HFFc6 (cell line): ENCODE measurements at regions not wholly inside any gene's neighbourhood (a gene's known extent, or its start where the extent isn't known, plus 50 kb on each side); places are given as distances from the start of the nearest gene placed in this dataset.

Experiments used
- DNase-seq: peaks from one replicate; pipeline ENCODE4 v3.0.0-alpha.2; 2018
- H3K27ac Mint-ChIP-seq: 2 replicates; pipeline ENCODE4 v1.8.0; 2020; ENCODE audit warnings: mild to moderate bottlenecking, mixed read lengths
- H3K27me3 Mint-ChIP-seq: 2 replicates; pipeline ENCODE4 v1.8.0; 2021; ENCODE audit warnings: mild to moderate bottlenecking, moderate library complexity, mixed read lengths; ENCODE audit not compliant: insufficient read depth
- H3K36me3 Mint-ChIP-seq: 2 replicates; pipeline ENCODE4 v1.8.0; 2021; ENCODE audit warnings: low read depth, mixed read lengths
- H3K4me1 Mint-ChIP-seq: 2 replicates; pipeline ENCODE4 v1.8.0; 2020; ENCODE audit warnings: low read depth, mixed read lengths
- H3K4me3 Mint-ChIP-seq: 2 replicates; pipeline ENCODE4 v1.8.0; 2020; ENCODE audit warnings: mild to moderate bottlenecking, moderate library complexity, mixed read lengths
- H3K9me3 Mint-ChIP-seq: 2 replicates; pipeline ENCODE4 v1.8.0; 2020; ENCODE audit warnings: mild to moderate bottlenecking, mixed read lengths
- TF ChIP-seq, protein P1 (sequence below): fragments of 200-600 bp; sonication (generic); IDR thresholded peaks from 2 replicates; pipeline ENCODE4 v1.5.0; 2021; ENCODE audit warnings: antibody characterized with exemption, mild to moderate bottlenecking

DNA sequence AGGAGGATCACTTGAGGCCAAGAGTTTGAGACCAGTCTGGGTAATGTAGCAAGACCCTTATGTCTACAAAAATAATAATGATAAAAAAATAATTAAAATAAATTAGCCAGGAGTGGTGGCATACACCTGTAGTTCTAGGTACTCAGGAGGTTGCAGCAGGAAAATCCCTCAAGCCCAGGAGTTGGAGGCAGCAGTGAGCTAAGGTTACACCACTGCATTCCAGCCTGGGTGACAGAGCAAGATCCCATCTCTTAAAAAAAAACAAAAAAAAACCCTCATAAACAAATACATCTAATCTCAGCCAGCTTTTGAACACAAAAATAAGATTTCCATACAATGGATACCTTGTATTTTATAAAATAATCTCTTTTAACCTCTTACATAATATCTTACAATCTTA, 363.3 kb upstream of the KLF4 start:
- Mint-ChIP-seq H3K4me1 (no peaks in the 10 kb centered on the region), H3K36me3 (no peaks in the 10 kb centered on the region), H3K27me3 (peaks cover 3% of the 10 kb centered on the region), H3K27ac (no peak overlapping the region), H3K9me3 (peaks cover 1% of the 10 kb centered on the region; the same call in 1 of the 2 replicates), H3K4me3 (no peak overlapping the region)
- TF ChIP-seq, protein P1, sequence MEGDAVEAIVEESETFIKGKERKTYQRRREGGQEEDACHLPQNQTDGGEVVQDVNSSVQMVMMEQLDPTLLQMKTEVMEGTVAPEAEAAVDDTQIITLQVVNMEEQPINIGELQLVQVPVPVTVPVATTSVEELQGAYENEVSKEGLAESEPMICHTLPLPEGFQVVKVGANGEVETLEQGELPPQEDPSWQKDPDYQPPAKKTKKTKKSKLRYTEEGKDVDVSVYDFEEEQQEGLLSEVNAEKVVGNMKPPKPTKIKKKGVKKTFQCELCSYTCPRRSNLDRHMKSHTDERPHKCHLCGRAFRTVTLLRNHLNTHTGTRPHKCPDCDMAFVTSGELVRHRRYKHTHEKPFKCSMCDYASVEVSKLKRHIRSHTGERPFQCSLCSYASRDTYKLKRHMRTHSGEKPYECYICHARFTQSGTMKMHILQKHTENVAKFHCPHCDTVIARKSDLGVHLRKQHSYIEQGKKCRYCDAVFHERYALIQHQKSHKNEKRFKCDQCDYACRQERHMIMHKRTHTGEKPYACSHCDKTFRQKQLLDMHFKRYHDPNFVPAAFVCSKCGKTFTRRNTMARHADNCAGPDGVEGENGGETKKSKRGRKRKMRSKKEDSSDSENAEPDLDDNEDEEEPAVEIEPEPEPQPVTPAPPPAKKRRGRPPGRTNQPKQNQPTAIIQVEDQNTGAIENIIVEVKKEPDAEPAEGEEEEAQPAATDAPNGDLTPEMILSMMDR = no peak
- no peak for DNase-seq

DNA sequence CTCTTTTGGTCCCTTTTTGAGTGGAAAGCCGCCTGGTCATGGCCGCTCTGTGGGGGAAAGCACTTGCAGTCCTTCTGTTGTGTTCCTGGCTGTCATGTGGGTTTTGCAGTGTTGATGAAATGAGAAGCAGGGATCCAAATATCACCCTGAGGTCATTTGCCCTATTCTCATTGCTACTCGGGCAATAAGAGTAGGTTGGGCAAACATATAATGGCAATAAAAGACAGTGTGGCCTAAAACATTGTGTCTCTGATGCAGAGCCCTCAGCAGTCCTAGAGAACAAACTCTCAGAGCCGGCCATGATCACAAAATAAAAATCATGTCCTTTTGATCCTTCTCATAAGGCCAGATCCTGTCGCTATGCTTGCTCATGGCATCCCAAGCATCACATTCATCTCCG, 361.1 kb upstream of the KLF4 start:
- TF ChIP-seq, protein P1 = no peak
- Mint-ChIP-seq H3K9me3 (no peaks in the 10 kb centered on the region; the same call in 1 of the 2 replicates), H3K4me1 (no peaks in the 10 kb centered on the region), H3K4me3 (no peak overlapping the region), H3K36me3 (no peaks in the 10 kb centered on the region), H3K27me3 (peaks cover 3% of the 10 kb centered on the region), H3K27ac (no peak overlapping the region)
- DNase-seq = no peak

DNA sequence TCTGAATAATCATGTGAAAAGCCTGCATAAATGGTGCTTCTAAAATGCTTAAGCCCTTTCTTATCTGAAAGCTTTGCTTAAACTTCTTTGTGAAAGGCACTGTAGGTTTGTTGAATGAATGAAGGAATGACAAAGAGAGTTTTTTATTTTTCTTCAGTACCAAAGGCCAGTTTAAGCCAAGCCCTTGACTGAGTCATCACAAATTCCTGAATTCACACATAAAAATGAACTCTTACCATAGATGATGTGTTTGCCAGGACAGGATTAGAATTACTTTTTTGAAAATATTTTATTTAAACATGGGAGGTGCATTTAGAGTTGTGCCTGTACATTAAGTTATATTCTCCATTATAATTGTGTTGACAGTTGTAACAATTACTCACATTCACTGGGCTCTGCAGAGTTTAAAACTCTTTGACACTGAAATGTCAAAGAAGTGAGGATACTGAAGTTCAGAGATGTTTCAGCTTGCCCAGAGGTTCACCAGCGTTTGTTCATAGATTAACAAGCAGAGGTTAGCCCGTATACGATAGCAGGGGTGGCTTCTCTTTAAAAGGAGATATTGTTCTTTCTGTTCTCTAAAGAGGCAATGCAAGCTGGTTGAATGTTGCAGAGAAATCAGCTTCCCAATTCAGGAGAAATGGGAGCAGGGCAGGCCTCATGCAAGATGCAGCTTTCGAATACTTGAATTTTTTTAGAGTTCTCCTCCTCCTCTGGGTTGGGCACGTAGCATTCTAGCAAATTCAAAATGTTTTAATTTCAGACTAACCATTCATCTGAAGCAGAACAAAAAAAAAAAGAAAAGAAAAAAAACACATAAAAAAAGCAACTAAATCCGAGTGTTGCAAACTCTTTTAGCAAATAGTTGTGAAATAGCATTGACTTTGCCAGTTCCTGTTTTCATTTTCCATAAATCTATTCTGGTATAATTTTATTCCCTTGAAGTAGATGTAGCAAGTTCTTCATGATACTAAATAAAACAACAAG, 358.7 kb upstream of the KLF4 start:
- TF ChIP-seq, protein P1 = no peak
- Mint-ChIP-seq H3K9me3 (no peaks in the 10 kb centered on the region), H3K4me1 (no peaks in the 10 kb centered on the region), H3K36me3 (no peaks in the 10 kb centered on the region), H3K27ac (no peak overlapping the region), H3K27me3 (peaks cover 3% of the 10 kb centered on the region), H3K4me3 (no peak overlapping the region)
- no peak for DNase-seq

DNA sequence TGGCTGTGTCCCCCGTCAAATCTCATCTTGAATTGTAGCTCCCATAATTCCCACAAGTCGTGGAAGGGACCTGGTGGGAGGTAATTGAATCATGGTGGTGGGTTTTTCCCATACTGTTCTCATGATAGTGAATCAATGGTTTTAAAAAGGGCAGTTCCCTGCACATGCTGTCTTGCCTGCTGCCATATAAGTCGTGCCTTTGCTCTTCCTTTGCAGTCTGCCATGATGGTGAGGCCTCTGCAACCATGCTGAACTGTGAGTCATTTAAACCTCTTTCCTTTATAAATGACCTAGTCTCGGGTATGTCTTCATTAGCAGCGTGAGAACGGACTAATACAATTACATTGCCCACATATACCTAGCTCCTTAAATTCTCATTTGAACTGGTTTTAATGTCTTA, 353.0 kb upstream of the KLF4 start:
- TF ChIP-seq, protein P1 = no peak
- H3K27me3 Mint-ChIP-seq = peaks cover 2% of the 10 kb centered on the region
- no peak overlapping the region for H3K4me3 Mint-ChIP-seq
- no peaks in the 10 kb centered on the region for H3K4me1 Mint-ChIP-seq
- no peaks in the 10 kb centered on the region for H3K9me3 Mint-ChIP-seq
- no peak for DNase-seq
- no peak overlapping the region for H3K27ac Mint-ChIP-seq
- H3K36me3 Mint-ChIP-seq = no peaks in the 10 kb centered on the region

DNA sequence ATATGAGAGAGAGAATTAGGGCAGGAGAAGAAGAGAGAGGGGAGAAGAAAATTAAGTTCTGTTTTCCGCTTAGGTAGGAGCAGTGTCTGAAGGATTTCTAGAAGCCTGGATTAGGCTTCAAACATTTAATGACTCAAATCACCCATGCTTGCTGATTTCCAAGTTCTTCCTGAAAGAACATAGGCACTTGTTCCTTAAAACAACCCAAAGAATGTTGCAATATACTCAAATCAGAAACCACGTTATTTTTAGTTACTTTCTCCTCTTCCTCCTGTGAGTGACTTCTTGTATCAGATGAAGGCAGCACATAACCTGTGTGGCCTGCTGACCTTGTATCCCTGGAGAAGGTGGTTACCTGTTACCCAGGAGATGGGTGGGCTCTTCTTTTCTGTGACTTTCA, 351.5 kb upstream of the KLF4 start:
- Mint-ChIP-seq H3K27me3 (peaks cover 2% of the 10 kb centered on the region), H3K4me3 (no peak overlapping the region), H3K9me3 (peaks cover 4% of the 10 kb centered on the region; the same call in 1 of the 2 replicates), H3K36me3 (no peaks in the 10 kb centered on the region), H3K27ac (no peak overlapping the region), H3K4me1 (no peaks in the 10 kb centered on the region)
- TF ChIP-seq, protein P1 = no peak
- no peak for DNase-seq
